OCI-LY1 (cell line): ENCODE measurements at regions not wholly inside any gene's neighbourhood (a gene's known extent, or its start where the extent isn't known, plus 50 kb on each side); places are given as distances from the start of the nearest gene placed in this dataset.
A peak's percentile ranks its signal among the peaks of the same experiment; 100 is the strongest.
"Not testable (repeated sequence)": the region's sequence is repeated elsewhere in the genome, so short reads cannot be mapped to it uniquely, and the experiment has no call there.

ENCODE experiments used
- H2AFZ ChIP-seq: fragments of 200-600 bp; sonication (generic), shearing (Covaris generic); 2 replicates; pipeline ENCODE4 v1.6.0; 2014; ENCODE audit warnings: antibody characterized with exemption, mild to moderate bottlenecking, low read length
- H3F3A ChIP-seq: fragments of 200-600 bp; sonication (generic), shearing (Covaris generic); 2 replicates; pipeline ENCODE4 v1.6.0; 2014; ENCODE audit warnings: mild to moderate bottlenecking, antibody characterized with exemption, low read length, moderate library complexity; ENCODE audit not compliant: insufficient read depth
- H3K27ac ChIP-seq: fragments of 200-600 bp; sonication (generic); 2 replicates; pipeline ENCODE4 v1.5.1; 2014; ENCODE audit warnings: low read length, mixed run types, mild to moderate bottlenecking, low read depth; ENCODE audit not compliant: poor library complexity, severe bottlenecking
- H3K27me3 ChIP-seq: fragments of 200-600 bp; sonication (generic); 2 replicates; pipeline ENCODE4 v1.6.0; 2014; ENCODE audit warnings: antibody characterized with exemption, mild to moderate bottlenecking, low read length, moderate library complexity; ENCODE audit not compliant: insufficient read depth
- H3K36me3 ChIP-seq: fragments of 200-600 bp; sonication (generic); 2 replicates; pipeline ENCODE4 v1.6.1; 2014; ENCODE audit warnings: mild to moderate bottlenecking, antibody characterized with exemption, low read length, moderate library complexity, mixed read lengths; ENCODE audit not compliant: insufficient read depth
- H3K4me1 ChIP-seq: fragments of 200-600 bp; sonication (generic); 2 replicates; pipeline ENCODE4 v1.5.1; 2014; ENCODE audit warnings: mild to moderate bottlenecking, low read length, moderate library complexity; ENCODE audit not compliant: insufficient read depth, severe bottlenecking
- H3K4me2 ChIP-seq: fragments of 200-600 bp; sonication (generic), shearing (Covaris generic); 2 replicates; pipeline ENCODE4 v1.6.1; 2014; ENCODE audit warnings: low read length
- H3K4me3 ChIP-seq: fragments of 200-600 bp; sonication (generic); 2 replicates; pipeline ENCODE4 v1.5.1; 2014; ENCODE audit warnings: low read length, low read depth, mild to moderate bottlenecking, mixed read lengths; ENCODE audit not compliant: poor library complexity, severe bottlenecking
- H3K79me2 ChIP-seq: fragments of 200-600 bp; shearing (Covaris generic); 2 replicates; pipeline ENCODE4 v1.6.1; 2016; ENCODE audit warnings: mixed run types, low read length, mixed read lengths; ENCODE audit not compliant: insufficient read depth
- H3K9ac ChIP-seq: fragments of 200-600 bp; sonication (generic), shearing (Covaris generic); 2 replicates; pipeline ENCODE4 v1.6.1; 2014; ENCODE audit warnings: mild to moderate bottlenecking, low read length, mixed read lengths
- H3K9me2 ChIP-seq: fragments of 200-600 bp; sonication (generic), shearing (Covaris generic); 2 replicates; pipeline ENCODE4 v1.6.1; 2014; ENCODE audit warnings: low read depth, mild to moderate bottlenecking, low read length, mixed read lengths
- H3K9me3 ChIP-seq: fragments of 200-600 bp; shearing (Covaris generic); 2 replicates; pipeline ENCODE4 v1.6.1; 2014; ENCODE audit warnings: low read length, mixed read lengths
- H4K20me1 ChIP-seq: fragments of 200-600 bp; sonication (generic), shearing (Covaris generic); 2 replicates; pipeline ENCODE4 v1.6.0; 2016; ENCODE audit warnings: mild to moderate bottlenecking, low read length; ENCODE audit not compliant: insufficient read depth
- CTCF ChIP-seq: fragments of 200-600 bp; sonication (generic), shearing (Covaris generic); IDR thresholded peaks from 2 replicates; pipeline ENCODE4 v1.5.1; 2017; ENCODE audit warnings: mild to moderate bottlenecking, antibody characterized with exemption, low read length, moderate library complexity, mixed read lengths
- EZH2 ChIP-seq: fragments of 200-600 bp; sonication (generic), shearing (Covaris generic); IDR thresholded peaks from 2 replicates; pipeline ENCODE4 v1.8.0; 2017; ENCODE audit warnings: borderline replicate concordance, mixed run types, mild to moderate bottlenecking, antibody characterized with exemption, low read length, moderate library complexity, mixed read lengths

- no peak overlapping the region for H3K4me2 ChIP-seq
- no peaks in the 10 kb centered on the region for H3K27me3 ChIP-seq
Measured at GRCh38 chr11:103808252-103808651, 228.2 kb upstream of the DDI1 start.

GRCh38 chr11:103811870-103812455 lies 224.5 kb upstream of the DDI1 start:
- Histone ChIP-seq H3K9me2 (no peaks in the 10 kb centered on the region), H3K4me3 (no peak overlapping the region), H3K36me3 (no peaks in the 10 kb centered on the region), H3F3A (no peaks in the 10 kb centered on the region), H3K79me2 (no peaks in the 10 kb centered on the region), H3K27me3 (no peaks in the 10 kb centered on the region), H3K4me1 (no peaks in the 10 kb centered on the region), H4K20me1 (no peaks in the 10 kb centered on the region), H3K9me3 (no peaks in the 10 kb centered on the region), H3K9ac (no peak overlapping the region), H2AFZ (no peak overlapping the region), H3K27ac (no peak overlapping the region), H3K4me2 (no peak overlapping the region)
- TF ChIP-seq EZH2 (no peak), CTCF (no peak)

More at GRCh38 chr11:103808252-103808651, 228.2 kb upstream of the DDI1 start:
- TF ChIP-seq EZH2: no peak
- no peak for TF ChIP-seq CTCF
- Histone ChIP-seq H2AFZ (no peak overlapping the region), H4K20me1 (no peaks in the 10 kb centered on the region), H3K4me3 (no peak overlapping the region), H3F3A (no peaks in the 10 kb centered on the region), H3K79me2 (no peaks in the 10 kb centered on the region), H3K4me1 (no peaks in the 10 kb centered on the region), H3K27ac (no peak overlapping the region), H3K9me3 (no peaks in the 10 kb centered on the region), H3K36me3 (no peaks in the 10 kb centered on the region), H3K9me2 (no peaks in the 10 kb centered on the region), H3K9ac (no peak overlapping the region)

GRCh38 chr11:103812680-103813079 lies 223.8 kb upstream of the DDI1 start:
- Histone ChIP-seq H3K9me2 (no peaks in the 10 kb centered on the region), H3K4me3 (no peak overlapping the region), H3F3A (no peaks in the 10 kb centered on the region), H4K20me1 (no peaks in the 10 kb centered on the region), H3K4me1 (no peaks in the 10 kb centered on the region), H3K4me2 (no peak overlapping the region), H3K9ac (no peak overlapping the region), H3K36me3 (no peaks in the 10 kb centered on the region), H3K27me3 (no peaks in the 10 kb centered on the region), H3K79me2 (no peaks in the 10 kb centered on the region), H3K27ac (no peak overlapping the region), H2AFZ (no peak overlapping the region), H3K9me3 (no peaks in the 10 kb centered on the region)
- TF ChIP-seq EZH2 (no peak), CTCF (peak; percentile 31; the same call in 1 of the 2 replicates)

GRCh38 chr11:103820345-103820744 lies 216.1 kb upstream of the DDI1 start:
- H3K9ac ChIP-seq, H3K27me3 ChIP-seq, H3F3A ChIP-seq, H3K4me2 ChIP-seq, H2AFZ ChIP-seq, H4K20me1 ChIP-seq, H3K9me2 ChIP-seq, H3K4me3 ChIP-seq, H3K9me3 ChIP-seq, H3K27ac ChIP-seq, H3K36me3 ChIP-seq, H3K4me1 ChIP-seq, H3K79me2 ChIP-seq: not testable (repeated sequence)
